Testis (tissue), 2 donors: ENCODE measurements at regions not wholly inside any gene's neighbourhood (a gene's known extent, or its start where the extent isn't known, plus 50 kb on each side); places are given as distances from the start of the nearest gene placed in this dataset.

ENCODE experiments used
- POLR2A ChIP-seq: fragments of 450-650 bp; IDR thresholded peaks from one replicate; pipeline ENCODE4 v1.6.1; 2017; ENCODE audit warnings: antibody characterized with exemption, mild to moderate bottlenecking, moderate library complexity
- TF ChIP-seq, protein P1 (sequence below), 3 experiments: fragments of 450-650 bp in 2 of 3; fragments of 200-600 bp in 1 of 3; sonication (generic) in 1 of 3; IDR thresholded peaks; one replicate each; pipeline ENCODE4 v1.5.1; 2016 to 2019; ENCODE audit warnings: antibody characterized with exemption in 3 of 3, mild to moderate bottlenecking in 2 of 3, moderate library complexity in 1 of 3

DNA sequence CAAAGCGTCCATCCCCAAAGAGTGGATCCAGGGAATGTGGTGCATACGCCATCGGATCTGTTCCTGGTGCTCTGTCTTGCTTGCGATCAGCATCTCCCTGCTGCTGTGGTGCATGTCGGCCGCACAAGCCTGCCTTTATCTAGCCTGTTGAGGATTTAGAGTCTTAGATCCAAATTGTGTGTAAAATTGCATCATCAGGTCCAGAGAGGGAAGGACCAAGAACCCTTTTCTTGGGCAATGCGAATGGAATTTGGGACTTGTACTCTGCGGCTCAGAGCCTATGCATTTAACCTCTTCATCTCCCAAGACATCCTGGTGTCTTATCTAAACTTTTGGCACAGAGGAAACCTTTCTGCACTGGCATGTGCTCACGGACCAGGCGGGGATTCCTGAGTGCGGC, 1238.7 kb downstream of the TBC1D22A start:
- no peak for TF ChIP-seq POLR2A
- TF ChIP-seq, protein P1, sequence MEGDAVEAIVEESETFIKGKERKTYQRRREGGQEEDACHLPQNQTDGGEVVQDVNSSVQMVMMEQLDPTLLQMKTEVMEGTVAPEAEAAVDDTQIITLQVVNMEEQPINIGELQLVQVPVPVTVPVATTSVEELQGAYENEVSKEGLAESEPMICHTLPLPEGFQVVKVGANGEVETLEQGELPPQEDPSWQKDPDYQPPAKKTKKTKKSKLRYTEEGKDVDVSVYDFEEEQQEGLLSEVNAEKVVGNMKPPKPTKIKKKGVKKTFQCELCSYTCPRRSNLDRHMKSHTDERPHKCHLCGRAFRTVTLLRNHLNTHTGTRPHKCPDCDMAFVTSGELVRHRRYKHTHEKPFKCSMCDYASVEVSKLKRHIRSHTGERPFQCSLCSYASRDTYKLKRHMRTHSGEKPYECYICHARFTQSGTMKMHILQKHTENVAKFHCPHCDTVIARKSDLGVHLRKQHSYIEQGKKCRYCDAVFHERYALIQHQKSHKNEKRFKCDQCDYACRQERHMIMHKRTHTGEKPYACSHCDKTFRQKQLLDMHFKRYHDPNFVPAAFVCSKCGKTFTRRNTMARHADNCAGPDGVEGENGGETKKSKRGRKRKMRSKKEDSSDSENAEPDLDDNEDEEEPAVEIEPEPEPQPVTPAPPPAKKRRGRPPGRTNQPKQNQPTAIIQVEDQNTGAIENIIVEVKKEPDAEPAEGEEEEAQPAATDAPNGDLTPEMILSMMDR (IDR thresholded peaks at IDR 0.05), result no peak
